ENCODE measurements at regions not wholly inside any gene's neighbourhood (a gene's known extent, or its start where the extent isn't known, plus 50 kb on each side); places are given as distances from the start of the nearest gene placed in this dataset.

- no peak for FAIRE-seq
- Histone ChIP-seq H3K4me3 (no peak overlapping the region), H4K20me1 (replicated peaks; ENCODE audit: control insufficient read depth, insufficient read depth, low read length) (peaks cover 9% of the 10 kb centered on the region), H3K9me1 (ENCODE audit: control insufficient read depth, insufficient read depth, low read length) (no peaks in the 10 kb centered on the region), H3K9ac (ENCODE audit: insufficient read depth in 1 of 2, low read depth in 2 of 2, low read length in 2 of 2) (no peak overlapping the region), H3K36me3 (ENCODE audit: control insufficient read depth, insufficient read depth, low read length) (peaks cover 8% of the 10 kb centered on the region; the same call in 1 of the 3 replicates), H3K27ac (ENCODE audit: extremely low read depth, low read depth, low read length) (peak overlapping the region; percentile 51; the same call in 1 of the 3 replicates), H2AFZ (ENCODE audit: low read depth, low read length) (no peak overlapping the region), H3K9me3 (replicated peaks; ENCODE audit: control insufficient read depth, insufficient read depth, low read depth, low read length) (no peaks in the 10 kb centered on the region), H3K4me1 (replicated peaks in 1 of 2; ENCODE audit: control insufficient read depth in 2 of 2, insufficient read depth in 2 of 2, low read length in 2 of 2) (peaks cover 0 to 2% of the 10 kb centered on the region in 2 experiments; a peak in 2 of 5 replicates), H3K27me3 (ENCODE audit: control insufficient read depth in 2 of 2, insufficient read depth in 2 of 2, low read length in 2 of 2) (no peaks in the 10 kb centered on the region), H3K79me2 (ENCODE audit: control insufficient read depth, insufficient read depth, low read length) (no peaks in the 10 kb centered on the region), H3K4me2 (ENCODE audit: insufficient read depth, low read length) (peak overlapping the region; percentile 18)
- no peak for ATAC-seq
- DNase-seq (ENCODE audit: extremely low read depth in 1 of 4, low spot score in 3 of 4) = no peak
- intact Hi-C loops (cut with micrococcal nuclease) = no loop called here
- WGBS (ENCODE audit: insufficient coverage, low coverage, missing lambda C conversion rate) = 39% methylated on average over 3 of the region's 3 CpGs
- CTCF ChIA-PET (ENCODE audit: low intra/inter-chr PET ratio) = no interaction called here
- in situ Hi-C loops (cut with MboI) = loop anchor here (10.0 to 25.0 kb wide), 2 partner anchors 78 to 745 kb away; no protein-coding TSS in a partner anchor
- POLR2A ChIA-PET = no interaction called here
- TF ChIP-seq, protein P1, sequence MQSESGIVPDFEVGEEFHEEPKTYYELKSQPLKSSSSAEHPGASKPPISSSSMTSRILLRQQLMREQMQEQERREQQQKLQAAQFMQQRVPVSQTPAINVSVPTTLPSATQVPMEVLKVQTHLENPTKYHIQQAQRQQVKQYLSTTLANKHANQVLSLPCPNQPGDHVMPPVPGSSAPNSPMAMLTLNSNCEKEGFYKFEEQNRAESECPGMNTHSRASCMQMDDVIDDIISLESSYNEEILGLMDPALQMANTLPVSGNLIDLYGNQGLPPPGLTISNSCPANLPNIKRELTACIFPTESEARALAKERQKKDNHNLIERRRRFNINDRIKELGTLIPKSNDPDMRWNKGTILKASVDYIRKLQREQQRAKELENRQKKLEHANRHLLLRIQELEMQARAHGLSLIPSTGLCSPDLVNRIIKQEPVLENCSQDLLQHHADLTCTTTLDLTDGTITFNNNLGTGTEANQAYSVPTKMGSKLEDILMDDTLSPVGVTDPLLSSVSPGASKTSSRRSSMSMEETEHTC (IDR thresholded peaks at IDR 0.05) = no peak
- no peak for TF ChIP-seq GATAD2B (IDR thresholded peaks at IDR 0.05; ENCODE audit: borderline replicate concordance)
- TF ChIP-seq EWSR1 (IDR thresholded peaks at IDR 0.05; ENCODE audit: borderline replicate concordance, low read depth, partially characterized antibody) = no peak
- no peak for TF ChIP-seq CREB3 (tag; conservative IDR thresholded peaks at IDR 0.05; ENCODE audit: low read depth)
- TF ChIP-seq ZNF282 (CRISPR knock-in tag; IDR thresholded peaks at IDR 0.05) = no peak
- no peak for TF ChIP-seq RBBP5 (IDR thresholded peaks at IDR 0.05; ENCODE audit: borderline replicate concordance, insufficient read depth, low read length, poor library complexity, severe bottlenecking)
- no TSS peak for BruUV-seq (replicated peaks)
These were observed 91.0 kb downstream of the ISX start for GRCh38 chr22:35156945-35157344.
